K562 (cell line): ENCODE measurements at regions not wholly inside any gene's neighbourhood (a gene's known extent, or its start where the extent isn't known, plus 50 kb on each side); places are given as distances from the start of the nearest gene placed in this dataset.

Source experiments
- ATAC-seq: fragments of 200-7000 bp; cut with Tn5 transposase; 3 replicates; pipeline ENCODE4 v1.9.1; 2020; ENCODE audit warnings: moderate library complexity
- BruUV-seq: library from RNA; stranded (reverse); fragments of 400-500 nt; replicated peaks from 2 replicates; lab custom pipeline; 2021; lab: Mats Ljungman, UMichigan
- CTCF ChIA-PET: fragments of 300-600 bp; formaldehyde crosslinking; extraction: SDS; loops from one replicate; lab custom pipeline; 2021; ENCODE audit warnings: low intra/inter-chr PET ratio; lab: Yijun Ruan, JAX
- POLR2A ChIA-PET: fragments of 300-600, 350-650 bp; sonication (Branson Sonifier 250); formaldehyde crosslinking; extraction: SDS; loops from one replicate; lab custom pipeline; 2021; ENCODE audit warnings: antibody characterized with exemption, inconsistent platforms; lab: Yijun Ruan, JAX
- DNase-seq, 4 experiments: peaks; one replicate each; pipeline versions ENCODE4 v3.0.0 to v3.0.0-alpha.2; 2011 to 2018; ENCODE audit warnings: low spot score in 3 of 4, mixed read lengths in 3 of 4; ENCODE audit errors: extremely low read depth in 1 of 4
- FAIRE-seq: peaks from 2 replicates; lab custom pipeline; 2011; peaks lifted over from hg19 to GRCh38; lab: Jason Lieb, UNC
- H2AFZ ChIP-seq: 2 replicates; pipeline ENCODE4 v1.6.0; 2011; ENCODE audit warnings: low read depth, low read length, control low read depth, inconsistent platforms
- H3K27ac ChIP-seq: fragments of 200-600 bp; 3 replicates; pipeline ENCODE4 v1.8.0; 2011; ENCODE audit warnings: low read depth, mild to moderate bottlenecking, control low read depth, inconsistent platforms, low read length, moderate library complexity, mixed read lengths; ENCODE audit errors: extremely low read depth
- H3K27me3 ChIP-seq, 2 experiments: fragments of 300-600 bp in 1 of 2; 2 replicates in 1 of 2; 3 replicates in 1 of 2; pipeline versions ENCODE4 v1.6.0 to v1.8.0; 2011; ENCODE audit warnings: inconsistent platforms in 2 of 2, low read length in 2 of 2, mild to moderate bottlenecking in 1 of 2, mixed read lengths in 1 of 2, moderate library complexity in 1 of 2; ENCODE audit not compliant: control insufficient read depth in 2 of 2, insufficient read depth in 2 of 2
- H3K36me3 ChIP-seq: fragments of 300-600 bp; 3 replicates; pipeline ENCODE4 v1.8.0; 2011; ENCODE audit warnings: mild to moderate bottlenecking, low read length, inconsistent platforms; ENCODE audit not compliant: control insufficient read depth, insufficient read depth
- H3K4me1 ChIP-seq, 2 experiments: fragments of 200-600 bp in 1 of 2; replicated peaks in 1 of 2; 2 replicates in 1 of 2; 3 replicates in 1 of 2; pipeline versions ENCODE4 v1.5.1 to v1.8.0; 2011; ENCODE audit warnings: inconsistent platforms in 2 of 2, low read length in 2 of 2, mild to moderate bottlenecking in 1 of 2, mixed read lengths in 1 of 2, moderate library complexity in 1 of 2; ENCODE audit not compliant: control insufficient read depth in 2 of 2, insufficient read depth in 2 of 2
- H3K4me2 ChIP-seq: 2 replicates; pipeline ENCODE4 v1.6.1; 2011; ENCODE audit warnings: low read length, control low read depth, inconsistent platforms, mixed read lengths; ENCODE audit not compliant: insufficient read depth
- H3K4me3 ChIP-seq: fragments of 200-600 bp; sonication (generic), shearing (Covaris generic); 2 replicates; pipeline ENCODE4 v1.5.1; 2016; ENCODE audit warnings: control low read depth, inconsistent platforms
- H3K79me2 ChIP-seq: fragments of 200-600 bp; 3 replicates; pipeline ENCODE4 v1.8.0; 2011; ENCODE audit warnings: low read length, inconsistent platforms; ENCODE audit not compliant: control insufficient read depth, insufficient read depth
- H3K9ac ChIP-seq, 2 experiments: 2 replicates each; pipeline versions ENCODE4 v1.6.0 to v1.6.1; 2011; ENCODE audit warnings: low read depth in 2 of 2, low read length in 2 of 2, control low read depth in 1 of 2, inconsistent platforms in 1 of 2, mild to moderate bottlenecking in 1 of 2, mixed read lengths in 1 of 2; ENCODE audit not compliant: insufficient read depth in 1 of 2
- H3K9me1 ChIP-seq: one replicate; pipeline ENCODE4 v1.6.0; 2011; ENCODE audit warnings: inconsistent platforms, mild to moderate bottlenecking, low read length, moderate library complexity; ENCODE audit not compliant: control insufficient read depth, insufficient read depth
- H3K9me3 ChIP-seq: replicated peaks from 2 replicates; pipeline ENCODE4 v1.5.1; 2011; ENCODE audit warnings: low read depth, low read length, inconsistent platforms; ENCODE audit not compliant: control insufficient read depth, insufficient read depth
- H4K20me1 ChIP-seq: replicated peaks from 2 replicates; pipeline ENCODE4 v1.6.1; 2011; ENCODE audit warnings: low read length, inconsistent platforms, mixed read lengths; ENCODE audit not compliant: control insufficient read depth, insufficient read depth
- ARNT ChIP-seq, 2 experiments: fragments of 450-650 bp; IDR thresholded peaks; 2 replicates each; pipeline ENCODE4 v1.6.1; 2016; ENCODE audit warnings: mild to moderate bottlenecking in 1 of 2
- CHD1 ChIP-seq: fragments of 200-600 bp; sonication (generic); IDR thresholded peaks from one replicate; pipeline ENCODE4 v1.6.1; 2012; ENCODE audit warnings: mild to moderate bottlenecking, moderate library complexity, low read length, inconsistent platforms
- EP400 ChIP-seq: fragments of 450-650 bp; IDR thresholded peaks from 2 replicates; pipeline ENCODE4 v1.6.1; 2017; ENCODE audit warnings: antibody characterized with exemption, mild to moderate bottlenecking, moderate library complexity
- POU5F1 ChIP-seq: fragments of 150-350 bp; IDR thresholded peaks from 2 replicates; pipeline ENCODE4 v1.6.1; 2014; ENCODE audit warnings: borderline replicate concordance, low read length, low read depth, mild to moderate bottlenecking; ENCODE audit not compliant: partially characterized antibody
- RBBP5 ChIP-seq: fragments of 200-600 bp; sonication (generic); IDR thresholded peaks from 2 replicates; pipeline ENCODE4 v1.6.1; 2012; ENCODE audit warnings: borderline replicate concordance, mild to moderate bottlenecking, low read length, control low read depth, inconsistent platforms; ENCODE audit not compliant: insufficient read depth, poor library complexity, severe bottlenecking
- RFX1 ChIP-seq: fragments of 450-650 bp; IDR thresholded peaks from 2 replicates; pipeline ENCODE4 v1.6.1; 2016; ENCODE audit warnings: mild to moderate bottlenecking, moderate library complexity
- RUNX1 ChIP-seq: sonication (generic); IDR thresholded peaks from 2 replicates; pipeline ENCODE4 v1.6.1; 2016; ENCODE audit warnings: antibody characterized with exemption, low read depth
- TARDBP ChIP-seq: fragments of 450-650 bp; IDR thresholded peaks from 2 replicates; pipeline ENCODE4 v1.6.1; 2016
- ZNF586 ChIP-seq: fragments of 450-650 bp; formaldehyde crosslinking; conservative IDR thresholded peaks from 2 replicates; pipeline ENCODE4 v1.4.0; 2020; ENCODE audit warnings: mild to moderate bottlenecking, moderate library complexity
- WGBS: fragments of 100-300 bp; shearing (Covaris generic); methylation state at CpG from one replicate; pipeline ENCODE4 v1.1.6; 2016; ENCODE audit warnings: low coverage, mixed read lengths; ENCODE audit not compliant: insufficient coverage; ENCODE audit errors: missing lambda C conversion rate; 5-methylcytosine and 5-hydroxymethylcytosine counted together
- in situ Hi-C: fragments of 300-500 bp; cut with MboI; formaldehyde crosslinking; loops from 4 replicates; pipeline ENCODE4 v1.15.0; 2018; ENCODE audit warnings: inconsistent platforms, mixed read lengths
- intact Hi-C: fragments of 100-400 bp; cut with micrococcal nuclease; formaldehyde crosslinking; loops from 2 replicates; pipeline ENCODE4 v1.14.2; 2022
- TF ChIP-seq, protein P1 (sequence below): IDR thresholded peaks from 3 replicates; pipeline ENCODE4 v1.6.1; 2011; ENCODE audit warnings: borderline replicate concordance, mild to moderate bottlenecking, moderate library complexity; ENCODE audit not compliant: insufficient read length; ENCODE audit errors: extremely low read depth
- TF ChIP-seq, protein P2 (sequence below): conservative IDR thresholded peaks from 2 replicates; pipeline ENCODE4 v1.6.1; 2011; ENCODE audit warnings: low read depth, mild to moderate bottlenecking, low read length; ENCODE audit not compliant: control insufficient read depth
- TF ChIP-seq, protein P3 (sequence below): fragments of 450-650 bp; IDR thresholded peaks from 2 replicates; pipeline ENCODE4 v1.6.1; 2014; ENCODE audit warnings: low read depth, mild to moderate bottlenecking, moderate library complexity, borderline replicate concordance
- TF ChIP-seq, protein P4 (sequence below): IDR thresholded peaks from 2 replicates; pipeline ENCODE4 v1.6.1; 2011; ENCODE audit not compliant: insufficient read length; ENCODE audit errors: extremely low read depth
- TF ChIP-seq, protein P5 (sequence below): fragments of 450-650 bp; formaldehyde crosslinking; IDR thresholded peaks from 2 replicates; pipeline ENCODE4 v1.4.0; 2020; ENCODE audit warnings: mild to moderate bottlenecking, moderate library complexity

DNA sequence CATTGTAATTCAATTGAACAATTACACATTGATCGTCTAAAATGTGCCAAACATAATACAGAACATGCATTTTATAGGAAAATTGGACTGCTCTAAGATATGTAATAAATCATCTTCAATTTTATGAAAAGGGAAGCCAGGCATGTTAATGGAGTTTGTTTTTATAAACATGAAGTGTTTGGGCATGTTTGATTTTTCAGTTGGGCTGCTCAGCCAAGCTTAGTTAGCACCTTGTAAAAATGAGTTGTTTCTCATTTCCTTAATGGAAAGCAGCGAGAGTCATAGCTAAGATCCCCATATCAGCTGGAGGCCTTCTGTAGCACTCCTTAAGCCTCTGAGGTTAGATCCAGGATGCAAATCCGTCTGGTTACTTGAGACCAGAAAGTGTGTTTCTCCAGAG is 422.3 kb downstream of the SPRY2 start (continued):
- TF ChIP-seq, protein P1, sequence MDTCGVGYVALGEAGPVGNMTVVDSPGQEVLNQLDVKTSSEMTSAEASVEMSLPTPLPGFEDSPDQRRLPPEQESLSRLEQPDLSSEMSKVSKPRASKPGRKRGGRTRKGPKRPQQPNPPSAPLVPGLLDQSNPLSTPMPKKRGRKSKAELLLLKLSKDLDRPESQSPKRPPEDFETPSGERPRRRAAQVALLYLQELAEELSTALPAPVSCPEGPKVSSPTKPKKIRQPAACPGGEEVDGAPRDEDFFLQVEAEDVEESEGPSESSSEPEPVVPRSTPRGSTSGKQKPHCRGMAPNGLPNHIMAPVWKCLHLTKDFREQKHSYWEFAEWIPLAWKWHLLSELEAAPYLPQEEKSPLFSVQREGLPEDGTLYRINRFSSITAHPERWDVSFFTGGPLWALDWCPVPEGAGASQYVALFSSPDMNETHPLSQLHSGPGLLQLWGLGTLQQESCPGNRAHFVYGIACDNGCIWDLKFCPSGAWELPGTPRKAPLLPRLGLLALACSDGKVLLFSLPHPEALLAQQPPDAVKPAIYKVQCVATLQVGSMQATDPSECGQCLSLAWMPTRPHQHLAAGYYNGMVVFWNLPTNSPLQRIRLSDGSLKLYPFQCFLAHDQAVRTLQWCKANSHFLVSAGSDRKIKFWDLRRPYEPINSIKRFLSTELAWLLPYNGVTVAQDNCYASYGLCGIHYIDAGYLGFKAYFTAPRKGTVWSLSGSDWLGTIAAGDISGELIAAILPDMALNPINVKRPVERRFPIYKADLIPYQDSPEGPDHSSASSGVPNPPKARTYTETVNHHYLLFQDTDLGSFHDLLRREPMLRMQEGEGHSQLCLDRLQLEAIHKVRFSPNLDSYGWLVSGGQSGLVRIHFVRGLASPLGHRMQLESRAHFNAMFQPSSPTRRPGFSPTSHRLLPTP = no peak

DNA sequence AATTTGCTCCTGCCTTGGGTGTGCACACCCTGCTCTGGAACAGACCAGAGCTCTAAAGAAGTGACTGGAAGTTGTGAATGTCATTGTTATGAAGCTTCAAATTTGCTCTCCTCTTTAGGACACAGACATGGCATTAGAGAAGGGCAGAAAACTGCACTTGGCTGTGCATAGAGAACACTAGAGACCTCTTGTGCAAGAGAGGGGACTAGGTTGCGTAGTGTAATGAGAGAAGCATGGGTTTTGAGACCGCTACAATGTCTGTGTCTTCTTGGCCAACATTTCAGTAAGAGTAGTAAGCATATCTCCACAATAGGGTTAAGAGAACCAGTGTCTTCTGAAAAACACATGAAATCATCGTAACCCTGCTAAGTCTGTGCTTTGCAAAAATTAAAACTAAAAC is 423.3 kb downstream of the SPRY2 start:
- BruUV-seq = no TSS peak
- Histone ChIP-seq H4K20me1 (no peaks in the 10 kb centered on the region), H3K4me1 (no peaks in the 10 kb centered on the region), H3K27me3 (no peaks in the 10 kb centered on the region), H3K4me2 (no peak overlapping the region), H3K9ac (no peak overlapping the region), H3K9me1 (no peaks in the 10 kb centered on the region), H2AFZ (no peak overlapping the region), H3K79me2 (no peaks in the 10 kb centered on the region), H3K27ac (no peak overlapping the region), H3K9me3 (no peaks in the 10 kb centered on the region), H3K4me3 (no peak overlapping the region), H3K36me3 (no peaks in the 10 kb centered on the region)
- ChIA-PET CTCF (no interaction called here), POLR2A (no interaction called here)
- FAIRE-seq = no peak
- intact Hi-C loops (no loop called here), in situ Hi-C loops (no loop called here)
- DNase-seq = no peak
- no peak for ATAC-seq
- TF ChIP-seq RFX1 = no peak
- no peak for TF ChIP-seq CHD1
- no peak for TF ChIP-seq RBBP5
- TF ChIP-seq, protein P2, sequence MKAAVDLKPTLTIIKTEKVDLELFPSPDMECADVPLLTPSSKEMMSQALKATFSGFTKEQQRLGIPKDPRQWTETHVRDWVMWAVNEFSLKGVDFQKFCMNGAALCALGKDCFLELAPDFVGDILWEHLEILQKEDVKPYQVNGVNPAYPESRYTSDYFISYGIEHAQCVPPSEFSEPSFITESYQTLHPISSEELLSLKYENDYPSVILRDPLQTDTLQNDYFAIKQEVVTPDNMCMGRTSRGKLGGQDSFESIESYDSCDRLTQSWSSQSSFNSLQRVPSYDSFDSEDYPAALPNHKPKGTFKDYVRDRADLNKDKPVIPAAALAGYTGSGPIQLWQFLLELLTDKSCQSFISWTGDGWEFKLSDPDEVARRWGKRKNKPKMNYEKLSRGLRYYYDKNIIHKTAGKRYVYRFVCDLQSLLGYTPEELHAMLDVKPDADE = no peak
- no peak for TF ChIP-seq EP400
- TF ChIP-seq, protein P3, sequence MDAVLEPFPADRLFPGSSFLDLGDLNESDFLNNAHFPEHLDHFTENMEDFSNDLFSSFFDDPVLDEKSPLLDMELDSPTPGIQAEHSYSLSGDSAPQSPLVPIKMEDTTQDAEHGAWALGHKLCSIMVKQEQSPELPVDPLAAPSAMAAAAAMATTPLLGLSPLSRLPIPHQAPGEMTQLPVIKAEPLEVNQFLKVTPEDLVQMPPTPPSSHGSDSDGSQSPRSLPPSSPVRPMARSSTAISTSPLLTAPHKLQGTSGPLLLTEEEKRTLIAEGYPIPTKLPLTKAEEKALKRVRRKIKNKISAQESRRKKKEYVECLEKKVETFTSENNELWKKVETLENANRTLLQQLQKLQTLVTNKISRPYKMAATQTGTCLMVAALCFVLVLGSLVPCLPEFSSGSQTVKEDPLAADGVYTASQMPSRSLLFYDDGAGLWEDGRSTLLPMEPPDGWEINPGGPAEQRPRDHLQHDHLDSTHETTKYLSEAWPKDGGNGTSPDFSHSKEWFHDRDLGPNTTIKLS = no peak
- TF ChIP-seq, protein P4, sequence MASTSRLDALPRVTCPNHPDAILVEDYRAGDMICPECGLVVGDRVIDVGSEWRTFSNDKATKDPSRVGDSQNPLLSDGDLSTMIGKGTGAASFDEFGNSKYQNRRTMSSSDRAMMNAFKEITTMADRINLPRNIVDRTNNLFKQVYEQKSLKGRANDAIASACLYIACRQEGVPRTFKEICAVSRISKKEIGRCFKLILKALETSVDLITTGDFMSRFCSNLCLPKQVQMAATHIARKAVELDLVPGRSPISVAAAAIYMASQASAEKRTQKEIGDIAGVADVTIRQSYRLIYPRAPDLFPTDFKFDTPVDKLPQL = no peak
- TF ChIP-seq RUNX1 = no peak
- no peak for TF ChIP-seq ARNT (IDR thresholded peaks at IDR 0.05)
- no peak for TF ChIP-seq ZNF586 (CRISPR knock-in tag)
- TF ChIP-seq TARDBP = no peak
- TF ChIP-seq POU5F1 = no peak
- TF ChIP-seq, protein P5, sequence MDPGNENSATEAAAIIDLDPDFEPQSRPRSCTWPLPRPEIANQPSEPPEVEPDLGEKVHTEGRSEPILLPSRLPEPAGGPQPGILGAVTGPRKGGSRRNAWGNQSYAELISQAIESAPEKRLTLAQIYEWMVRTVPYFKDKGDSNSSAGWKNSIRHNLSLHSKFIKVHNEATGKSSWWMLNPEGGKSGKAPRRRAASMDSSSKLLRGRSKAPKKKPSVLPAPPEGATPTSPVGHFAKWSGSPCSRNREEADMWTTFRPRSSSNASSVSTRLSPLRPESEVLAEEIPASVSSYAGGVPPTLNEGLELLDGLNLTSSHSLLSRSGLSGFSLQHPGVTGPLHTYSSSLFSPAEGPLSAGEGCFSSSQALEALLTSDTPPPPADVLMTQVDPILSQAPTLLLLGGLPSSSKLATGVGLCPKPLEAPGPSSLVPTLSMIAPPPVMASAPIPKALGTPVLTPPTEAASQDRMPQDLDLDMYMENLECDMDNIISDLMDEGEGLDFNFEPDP = no peak
- 0% methylated on average over 3 of the region's 3 CpGs for WGBS
